PC-3 (cell line): ENCODE measurements at regions not wholly inside any gene's neighbourhood (a gene's known extent, or its start where the extent isn't known, plus 50 kb on each side); places are given as distances from the start of the nearest gene placed in this dataset.

Experiments used
- ATAC-seq: fragments of 200-7000 bp; cut with Tn5 transposase; 2 replicates; pipeline ENCODE4 v1.9.1; 2020; ENCODE audit warnings: mild to moderate bottlenecking, moderate library complexity
- BruUV-seq: library from RNA; stranded (reverse); fragments of 400-500 nt; replicated peaks from 2 replicates; lab custom pipeline; 2021; lab: Mats Ljungman, UMichigan
- CTCF ChIA-PET: fragments of 300-600 bp; sonication (Branson Sonifier 250); formaldehyde crosslinking; loops from one replicate; lab custom pipeline; 2022; ENCODE audit warnings: antibody characterized with exemption; lab: Charles Lee
- POLR2A ChIA-PET: fragments of 300-600 bp; sonication (Branson Sonifier 250); formaldehyde crosslinking; loops from one replicate; lab custom pipeline; 2022; ENCODE audit warnings: antibody characterized with exemption; ENCODE audit not compliant: unreplicated experiment; lab: Charles Lee
- DNase-seq: peaks from one replicate; pipeline ENCODE4 v3.0.0-alpha.2; 2015
- H2AFZ ChIP-seq: fragments of 300-600 bp; sonication (generic); 2 replicates; pipeline ENCODE4 v1.6.0; 2016; ENCODE audit warnings: antibody characterized with exemption, low read length
- H3F3A ChIP-seq: fragments of 300-600 bp; sonication (generic); one replicate; pipeline ENCODE4 v1.6.0; 2017; ENCODE audit warnings: antibody characterized with exemption, low read length, control low read depth, mild to moderate bottlenecking; ENCODE audit not compliant: unreplicated experiment
- H3K27ac ChIP-seq: fragments of 300-600 bp; sonication (generic); 2 replicates; pipeline ENCODE4 v1.5.1; 2016; ENCODE audit warnings: mild to moderate bottlenecking, low read length
- H3K27me3 ChIP-seq: fragments of 300-600 bp; sonication (generic); 2 replicates; pipeline ENCODE4 v1.6.1; 2016; ENCODE audit warnings: low read length, mixed read lengths
- H3K36me3 ChIP-seq: fragments of 300-600 bp; sonication (generic); 2 replicates; pipeline ENCODE4 v1.6.1; 2016; ENCODE audit warnings: low read depth, mixed run types, low read length, mixed read lengths
- H3K4me1 ChIP-seq: fragments of 300-600 bp; sonication (generic); 2 replicates; pipeline ENCODE4 v1.5.1; 2016; ENCODE audit warnings: low read length; ENCODE audit not compliant: insufficient read depth
- H3K4me2 ChIP-seq: fragments of 300-600 bp; sonication (generic); 2 replicates; pipeline ENCODE4 v1.6.0; 2016; ENCODE audit warnings: low read length
- H3K4me3 ChIP-seq: fragments of 300-600 bp; sonication (generic); 2 replicates; pipeline ENCODE4 v1.5.1; 2016; ENCODE audit warnings: mild to moderate bottlenecking, low read length, mixed read lengths
- H3K79me2 ChIP-seq: fragments of 300-600 bp; sonication (generic); 2 replicates; pipeline ENCODE4 v1.6.1; 2017; ENCODE audit warnings: low read length, mixed read lengths
- H3K9ac ChIP-seq: fragments of 300-600 bp; sonication (generic); 2 replicates; pipeline ENCODE4 v1.6.0; 2016; ENCODE audit warnings: mild to moderate bottlenecking, low read length
- H3K9me2 ChIP-seq: fragments of 300-600 bp; sonication (generic); replicated peaks from 2 replicates; pipeline ENCODE4 v1.6.1; 2016; ENCODE audit warnings: mixed run types, low read length, mixed read lengths
- H3K9me3 ChIP-seq: fragments of 300-600 bp; sonication (generic); 2 replicates; pipeline ENCODE4 v1.6.1; 2016; ENCODE audit warnings: low read length, mixed read lengths
- H4K20me1 ChIP-seq: fragments of 300-600 bp; sonication (generic); 2 replicates; pipeline ENCODE4 v1.6.1; 2016; ENCODE audit warnings: low read length, mixed read lengths
- CTCF ChIP-seq: fragments of 300-600 bp; sonication (generic); conservative IDR thresholded peaks from 2 replicates; pipeline ENCODE4 v1.5.1; 2017; ENCODE audit warnings: antibody characterized with exemption, low read depth, mild to moderate bottlenecking, low read length
- EZH2 ChIP-seq: fragments of 300-600 bp; sonication (generic); IDR thresholded peaks from one replicate; pipeline ENCODE4 v1.6.1; 2017; ENCODE audit warnings: antibody characterized with exemption, mild to moderate bottlenecking, low read length; ENCODE audit not compliant: unreplicated experiment
- EZH2phosphoT487 ChIP-seq: fragments of 300-600 bp; sonication (generic); IDR thresholded peaks from 2 replicates; pipeline ENCODE4 v1.6.1; 2018; ENCODE audit warnings: mild to moderate bottlenecking, antibody characterized with exemption, low read length, borderline replicate concordance
- intact Hi-C: fragments of 100-400 bp; cut with micrococcal nuclease; formaldehyde crosslinking; loops from 2 replicates; pipeline ENCODE4 v1.9.0; 2023

DNA sequence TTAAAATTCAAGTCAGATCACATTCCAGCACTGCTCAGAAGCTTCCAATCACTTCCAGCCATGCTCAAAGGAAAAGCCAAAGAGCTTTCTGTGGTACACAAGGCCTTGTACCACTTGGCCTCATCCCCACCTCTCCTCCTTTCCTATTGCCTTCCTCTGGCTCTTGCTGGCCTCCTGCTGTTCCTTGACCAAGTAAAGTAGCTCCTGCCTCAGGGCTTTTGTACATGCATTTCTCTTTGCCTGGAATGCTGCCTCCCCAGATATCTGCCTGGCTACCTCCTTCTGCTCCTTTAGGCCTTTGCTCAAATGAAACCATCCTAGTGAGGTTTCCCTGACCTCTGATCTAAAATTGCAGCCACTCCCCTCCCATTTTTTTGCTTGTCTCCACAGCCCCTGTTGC, 51.2 kb upstream of the TCL1B start:
- POLR2A ChIA-PET: no interaction called here
- no peaks in the 10 kb centered on the region for H3K4me1 ChIP-seq
- H2AFZ ChIP-seq: no peak overlapping the region
- H3K79me2 ChIP-seq: no peaks in the 10 kb centered on the region
- no TSS peak for BruUV-seq
- no peaks in the 10 kb centered on the region for H3K9me3 ChIP-seq
- ATAC-seq (no peak), DNase-seq (no peak)
- CTCF ChIA-PET: no interaction called here
- H4K20me1 ChIP-seq: no peaks in the 10 kb centered on the region
- TF ChIP-seq EZH2: no peak
- TF ChIP-seq CTCF: no peak
- no peak for TF ChIP-seq EZH2phosphoT487
- H3K27ac ChIP-seq: no peak overlapping the region
- H3K27me3 ChIP-seq: no peaks in the 10 kb centered on the region
- H3K36me3 ChIP-seq: no peaks in the 10 kb centered on the region
- no peak overlapping the region for H3K9ac ChIP-seq
- intact Hi-C loops: no loop called here
- no peak overlapping the region for H3K4me3 ChIP-seq
- no peaks in the 10 kb centered on the region for H3F3A ChIP-seq
- H3K9me2 ChIP-seq: no peaks in the 10 kb centered on the region
- H3K4me2 ChIP-seq: no peak overlapping the region
